OCI-M1 (cell line): ENCODE measurements at regions not wholly inside any gene's neighbourhood (a gene's known extent, or its start where the extent isn't known, plus 50 kb on each side); places are given as distances from the start of the nearest gene placed in this dataset.

Source experiments
- DNase-seq: peaks from one replicate; lab custom pipeline; 2025; lab: John Stamatoyannopoulos, UW

- no peak for DNase-seq
Observed at GRCh38 chr1:47630346-47630745, 192.5 kb downstream of the FOXD2 start.

DNA sequence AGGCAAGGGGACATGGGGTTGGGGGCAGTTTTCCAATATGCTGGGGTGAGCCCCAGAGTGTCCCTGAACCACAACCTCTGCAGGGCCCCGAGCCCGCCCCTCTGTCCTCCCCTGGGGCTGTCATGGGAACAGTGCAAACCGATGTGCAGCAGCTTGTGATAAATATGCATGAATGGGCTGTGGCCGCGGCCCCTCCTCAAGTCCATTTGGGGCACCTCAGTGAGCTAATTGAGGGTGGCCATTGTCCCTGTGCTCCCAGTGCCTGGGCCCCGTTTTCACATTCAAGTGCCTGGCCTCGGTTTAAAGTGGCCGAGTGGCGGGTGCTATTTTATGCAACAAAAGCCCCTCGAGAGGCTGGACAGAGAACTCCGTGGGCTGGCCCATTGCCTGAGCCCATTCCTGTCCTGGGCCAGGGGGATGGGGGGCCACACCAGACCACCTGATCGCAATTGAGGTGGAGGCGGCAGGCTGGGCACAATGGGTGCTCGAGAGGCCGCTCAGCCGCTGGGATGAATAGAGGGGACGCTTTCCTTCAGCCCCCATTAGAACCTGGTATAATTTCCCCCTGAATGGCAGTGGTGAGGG lies 193.7 kb downstream of the FOXD2 start:
- no peak for DNase-seq

DNA sequence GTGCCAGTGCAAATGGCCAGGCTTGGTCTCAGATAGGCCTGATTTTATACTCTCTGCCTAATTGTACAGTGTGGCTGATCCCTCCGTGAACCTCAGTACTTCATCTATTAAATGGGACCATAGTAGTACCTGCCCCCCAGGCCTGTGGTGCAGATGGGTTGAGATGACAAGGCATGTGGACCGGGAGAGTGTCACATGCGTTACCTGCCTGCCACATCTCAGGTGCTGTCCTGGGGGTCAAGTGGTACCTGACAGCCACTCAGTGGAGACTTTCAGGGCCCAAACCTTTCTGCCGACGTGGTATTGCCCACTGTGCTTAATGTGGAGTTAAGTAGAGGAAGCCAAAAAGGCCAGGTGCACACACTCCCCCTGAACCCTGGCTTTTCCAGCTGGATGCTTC lies 197.3 kb downstream of the FOXD2 start:
- no peak for DNase-seq

DNA sequence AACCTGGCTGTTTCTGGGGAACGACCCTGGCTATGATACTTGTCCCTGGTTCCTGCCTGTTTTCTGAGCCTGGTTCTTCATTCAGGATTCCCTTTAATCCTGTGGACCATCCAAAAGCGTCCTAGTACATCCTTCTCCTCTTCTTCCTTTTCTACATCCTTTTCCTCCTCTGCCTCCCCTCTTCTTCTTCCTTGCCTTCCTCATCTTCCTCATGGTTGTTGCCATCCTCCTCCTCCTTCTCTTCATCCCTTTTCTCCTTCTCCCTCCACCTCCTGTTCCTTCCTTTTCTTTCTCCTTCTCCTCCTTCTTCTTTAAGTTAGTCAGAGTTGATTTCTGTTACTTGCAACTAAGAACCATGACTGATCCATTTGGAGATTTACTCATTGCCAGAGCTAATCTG lies 197.8 kb downstream of the FOXD2 start:
- DNase-seq, result no peak

GRCh38 chr1:47637111-47637685 lies 199.4 kb downstream of the FOXD2 start:
- no peak for DNase-seq

DNA sequence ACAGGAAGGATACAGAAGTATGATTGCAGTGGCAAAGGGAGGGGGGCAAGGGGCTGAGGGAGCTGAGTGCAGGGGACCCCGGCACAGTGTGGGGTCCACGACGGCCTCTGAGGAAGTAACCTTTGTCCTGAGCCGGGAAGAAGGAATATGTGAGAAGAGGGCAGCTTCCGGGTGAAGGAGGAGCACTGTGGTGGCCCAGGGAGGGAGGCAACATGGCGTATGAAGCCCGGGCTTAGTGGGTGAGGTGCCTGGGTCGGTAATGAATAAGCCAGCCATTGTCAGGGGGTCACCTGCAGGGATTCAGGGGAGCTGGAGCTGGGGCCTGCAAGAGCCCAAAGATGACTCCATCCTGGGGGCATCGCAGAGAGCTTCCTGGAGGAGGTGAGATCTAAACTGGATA lies 200.4 kb downstream of the FOXD2 start:
- DNase-seq, result no peak

DNA sequence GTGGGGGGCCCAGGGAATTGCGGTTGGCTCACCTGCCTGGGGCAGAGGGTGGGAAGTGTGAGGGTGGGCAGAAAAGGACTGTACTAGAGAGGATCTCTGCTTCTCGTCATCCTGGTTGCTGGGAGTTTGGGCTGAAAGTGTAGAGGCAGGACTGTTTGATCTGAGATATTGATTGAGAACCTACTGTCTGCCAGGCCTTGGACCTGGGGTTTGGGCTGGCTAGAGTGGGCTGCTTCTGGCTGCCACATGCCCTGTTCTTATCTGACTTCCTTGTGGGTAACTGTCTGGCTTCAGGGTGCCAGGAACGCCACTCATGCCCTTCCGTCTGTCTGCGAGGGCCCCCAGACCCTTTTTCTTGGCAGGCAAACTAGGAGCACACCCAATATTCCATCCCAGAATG lies 200.9 kb downstream of the FOXD2 start:
- DNase-seq, result no peak

- no peak for DNase-seq
Observed at GRCh38 chr1:47643306-47644211, 205.7 kb downstream of the FOXD2 start.

DNA sequence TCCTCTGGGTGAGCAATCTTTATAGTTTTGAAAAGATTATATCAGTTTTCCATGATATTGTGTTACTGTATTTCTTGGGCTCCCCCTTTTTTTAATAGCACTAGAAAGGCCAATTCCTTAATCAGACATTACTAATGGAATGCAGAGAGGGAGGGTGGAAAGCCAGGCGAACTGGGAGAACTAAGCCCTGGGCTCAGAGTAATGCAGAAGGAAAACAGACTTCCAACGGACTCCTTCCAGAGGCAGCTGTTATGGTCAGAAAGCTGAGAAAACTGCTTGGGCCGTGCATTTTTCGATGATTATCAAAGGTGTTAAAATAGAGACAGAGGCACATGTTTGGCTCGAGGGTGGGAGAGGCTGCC lies 206.3 kb downstream of the FOXD2 start:
- DNase-seq, result no peak

DNA sequence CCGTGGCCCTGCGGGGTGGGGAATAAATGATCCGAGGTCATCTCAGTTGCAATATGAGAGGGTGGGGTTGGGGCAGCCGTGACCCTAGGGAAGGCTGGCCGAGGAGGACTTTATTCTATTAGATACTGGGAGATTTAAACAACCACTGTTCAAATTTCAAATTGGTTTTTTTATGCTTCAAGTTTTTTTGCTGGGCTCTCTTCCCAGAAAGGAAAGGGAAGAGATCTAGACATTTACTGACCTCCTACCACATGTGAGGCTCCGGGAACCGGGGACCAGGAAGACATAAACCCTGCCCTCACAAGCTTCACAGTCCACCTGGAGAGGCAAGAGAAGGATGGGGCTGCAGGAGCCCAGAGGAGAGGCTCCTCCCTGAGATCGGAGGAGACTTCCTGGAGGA lies 207.3 kb downstream of the FOXD2 start:
- DNase-seq, result no peak

DNA sequence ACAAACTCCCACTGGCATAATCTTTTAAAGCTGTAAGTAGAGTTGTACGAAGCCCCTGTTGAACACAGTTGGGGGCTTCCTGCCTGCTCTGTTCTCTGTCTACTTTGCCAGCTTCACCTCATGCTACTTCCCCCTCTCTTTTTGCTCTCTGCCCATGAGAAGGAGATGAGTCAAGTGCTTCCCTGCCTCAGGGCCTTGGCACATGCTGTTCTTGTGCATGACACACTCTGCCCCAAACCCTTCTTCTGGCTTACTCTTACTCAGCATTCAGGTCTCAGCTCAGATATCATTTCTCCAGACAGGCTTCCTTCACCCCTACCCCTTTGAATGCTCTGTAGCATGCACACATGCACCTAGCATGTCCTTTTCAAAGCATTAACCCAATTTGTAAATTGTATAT lies 208.8 kb downstream of the FOXD2 start:
- DNase-seq, result no peak

GRCh38 chr1:47647327-47647845 lies 209.5 kb downstream of the FOXD2 start:
- DNase-seq, result no peak

- peak; percentile 0 for DNase-seq
Observed at GRCh38 chr1:47650205-47650604, 212.4 kb downstream of the FOXD2 start.

GRCh38 chr1:47650611-47651010 lies 212.8 kb downstream of the FOXD2 start:
- DNase-seq, result no peak

GRCh38 chr1:47651311-47652089 lies 213.7 kb downstream of the FOXD2 start:
- no peak for DNase-seq

GRCh38 chr1:47655521-47656300 lies 217.9 kb downstream of the FOXD2 start:
- no peak for DNase-seq

DNA sequence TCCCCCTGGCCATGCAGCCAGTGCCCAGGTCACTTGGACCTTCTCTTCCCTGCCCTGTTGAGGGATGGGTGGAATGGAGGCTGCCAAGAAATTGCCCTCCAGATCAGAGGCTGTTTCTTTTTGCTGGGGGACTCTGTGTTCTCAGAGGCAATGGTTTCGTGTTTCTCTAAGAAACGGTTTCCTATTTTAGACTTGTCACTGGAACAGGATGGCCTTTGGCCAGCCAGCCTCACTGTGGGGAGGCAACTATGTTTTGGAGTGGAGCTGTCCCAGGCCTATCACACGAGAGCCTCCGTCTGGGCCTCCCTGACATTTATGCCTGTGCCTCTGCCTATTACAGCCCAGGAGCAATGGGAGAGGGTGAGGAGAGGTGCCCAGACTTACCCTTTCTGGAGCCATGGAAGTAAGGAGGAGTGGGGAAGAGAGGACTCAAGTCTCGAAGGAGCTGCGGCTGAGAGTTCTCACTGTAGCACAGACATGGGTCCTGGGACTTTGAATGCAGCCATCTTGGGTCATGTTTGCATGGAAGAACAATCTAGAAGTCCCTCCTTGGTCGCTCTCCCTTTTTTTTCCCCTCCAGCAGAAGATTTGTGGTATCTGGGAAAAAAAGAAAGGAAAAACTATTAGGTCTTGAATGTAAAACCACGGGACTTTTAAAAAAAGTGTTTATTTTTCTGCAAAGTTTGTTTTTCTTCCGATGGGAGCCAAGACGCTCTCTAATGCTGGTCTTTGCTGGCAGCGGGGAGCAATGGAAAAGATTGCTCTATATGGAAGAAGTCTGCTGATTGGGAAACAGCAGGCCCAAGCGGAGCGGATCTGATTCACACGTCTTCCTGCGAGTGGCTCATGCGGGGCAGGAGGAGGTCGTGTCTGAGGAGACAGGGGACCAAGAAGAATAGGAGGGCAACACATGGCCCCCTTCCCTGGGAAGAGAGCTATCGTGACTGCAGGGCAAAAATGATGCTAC lies 219.2 kb downstream of the FOXD2 start:
- DNase-seq, result no peak

GRCh38 chr1:47658161-47658920 lies 220.5 kb downstream of the FOXD2 start:
- no peak for DNase-seq

DNA sequence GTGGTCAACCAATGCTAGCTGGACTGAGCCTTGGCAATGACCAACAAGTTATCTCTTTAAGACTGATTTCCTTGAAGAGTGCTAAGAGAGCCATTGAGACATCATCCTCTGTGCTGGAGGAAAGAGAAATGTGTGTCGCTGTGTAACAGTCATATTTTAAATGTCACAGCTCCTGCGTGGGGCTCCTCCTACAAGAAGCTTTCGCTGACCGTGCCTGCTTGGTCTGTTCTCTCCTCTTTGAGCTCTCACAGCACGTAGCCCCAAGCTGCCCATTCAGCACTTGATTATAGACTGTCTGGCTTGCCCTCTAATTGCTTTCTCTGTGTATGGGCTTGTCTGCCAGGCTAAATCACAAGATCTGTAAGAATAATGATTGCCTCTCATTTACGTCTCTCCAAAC lies 221.3 kb downstream of the FOXD2 start:
- no peak for DNase-seq

- DNase-seq, result no peak
Observed at GRCh38 chr1:47660622-47661021, 222.8 kb downstream of the FOXD2 start.
